ENCODE measurements at regions not wholly inside any gene's neighbourhood (a gene's known extent, or its start where the extent isn't known, plus 50 kb on each side); places are given as distances from the start of the nearest gene placed in this dataset.
"Not testable (repeated sequence)": the region's sequence is repeated elsewhere in the genome, so short reads cannot be mapped to it uniquely, and the experiment has no call there.

- not testable (repeated sequence) for TF ChIP-seq CTCF, POLR2A (IDR thresholded peaks at IDR 0.05)
Measured at GRCh38 chr7:79594671-79595070, 141.2 kb upstream of the MAGI2 start.

All from Peyer's patch (tissue), 4 donors.